K562 (cell line): ENCODE measurements at regions not wholly inside any gene's neighbourhood (a gene's known extent, or its start where the extent isn't known, plus 50 kb on each side); places are given as distances from the start of the nearest gene placed in this dataset.

ENCODE experiments used
- CTCF ChIP-seq, 3 experiments: IDR thresholded peaks in 2 of 3; conservative IDR thresholded peaks in 1 of 3; 2 replicates each; pipeline ENCODE4 v1.5.1; 2011 to 2012; ENCODE audit warnings: low read length in 3 of 3, mild to moderate bottlenecking in 3 of 3, control low read depth in 2 of 3, improper control_type of control experiment in 1 of 3, inconsistent platforms in 1 of 3, low read depth in 1 of 3, mixed read lengths in 1 of 3, moderate library complexity in 1 of 3; ENCODE audit not compliant: insufficient read depth in 2 of 3
- ILF3 ChIP-seq: fragments of 450-650 bp; IDR thresholded peaks from 2 replicates; pipeline ENCODE4 v1.6.1; 2018; ENCODE audit warnings: antibody characterized with exemption, mild to moderate bottlenecking, moderate library complexity, borderline replicate concordance
- ZBTB43 ChIP-seq: sonication (generic); formaldehyde crosslinking; IDR thresholded peaks from 2 replicates; pipeline ENCODE4 v1.8.0; 2023; ENCODE audit warnings: mild to moderate bottlenecking, missing genetic modification reagents

- no peak for TF ChIP-seq ZBTB43 (CRISPR knock-in tag)
- no peak for TF ChIP-seq ILF3
- no peak for TF ChIP-seq CTCF (IDR thresholded peaks at IDR 0.05 in 2 of 3, conservative IDR thresholded peaks at IDR 0.05 in 1 of 3; ENCODE audit: insufficient read depth in 2 of 3, low read depth in 1 of 3, low read length in 3 of 3)
Measured at GRCh38 chr5:118144540-118144939, 843.8 kb downstream of the DTWD2 start.
